DND-41 (cell line): ENCODE measurements at regions not wholly inside any gene's neighbourhood (a gene's known extent, or its start where the extent isn't known, plus 50 kb on each side); places are given as distances from the start of the nearest gene placed in this dataset.

Source experiments
- EZH2 ChIP-seq: IDR thresholded peaks from 3 replicates; pipeline ENCODE4 v1.6.1; 2012; ENCODE audit warnings: borderline replicate concordance, low read depth, mild to moderate bottlenecking, moderate library complexity, low read length, inconsistent platforms; ENCODE audit not compliant: severe bottlenecking
- TF ChIP-seq, protein P1 (sequence below): IDR thresholded peaks from 2 replicates; pipeline ENCODE4 v1.5.1; 2012; ENCODE audit warnings: borderline replicate concordance, low read length, moderate library complexity, mild to moderate bottlenecking; ENCODE audit not compliant: poor library complexity, severe bottlenecking; ENCODE audit errors: extremely low read depth

DNA sequence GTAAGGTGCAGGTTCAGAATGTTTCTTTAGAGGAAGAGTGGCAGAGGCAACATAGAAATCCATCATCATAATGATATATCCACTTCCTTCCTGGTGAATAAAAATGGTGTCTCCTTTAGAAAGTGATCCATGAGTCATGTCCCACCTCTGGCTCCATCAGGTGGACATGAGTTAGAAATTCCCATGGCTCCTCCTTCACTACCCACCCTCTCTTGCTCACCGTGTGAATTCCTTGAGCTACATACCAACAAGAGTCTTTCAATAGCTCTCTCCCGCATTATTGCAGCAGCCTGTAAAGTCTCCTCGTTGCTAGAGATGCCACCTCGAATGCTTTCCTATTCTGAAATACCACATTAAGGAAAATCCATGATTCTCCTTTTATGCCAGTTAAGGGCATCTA is 317.6 kb downstream of the LNPK start:
- TF ChIP-seq EZH2 = no peak
- TF ChIP-seq, protein P1, sequence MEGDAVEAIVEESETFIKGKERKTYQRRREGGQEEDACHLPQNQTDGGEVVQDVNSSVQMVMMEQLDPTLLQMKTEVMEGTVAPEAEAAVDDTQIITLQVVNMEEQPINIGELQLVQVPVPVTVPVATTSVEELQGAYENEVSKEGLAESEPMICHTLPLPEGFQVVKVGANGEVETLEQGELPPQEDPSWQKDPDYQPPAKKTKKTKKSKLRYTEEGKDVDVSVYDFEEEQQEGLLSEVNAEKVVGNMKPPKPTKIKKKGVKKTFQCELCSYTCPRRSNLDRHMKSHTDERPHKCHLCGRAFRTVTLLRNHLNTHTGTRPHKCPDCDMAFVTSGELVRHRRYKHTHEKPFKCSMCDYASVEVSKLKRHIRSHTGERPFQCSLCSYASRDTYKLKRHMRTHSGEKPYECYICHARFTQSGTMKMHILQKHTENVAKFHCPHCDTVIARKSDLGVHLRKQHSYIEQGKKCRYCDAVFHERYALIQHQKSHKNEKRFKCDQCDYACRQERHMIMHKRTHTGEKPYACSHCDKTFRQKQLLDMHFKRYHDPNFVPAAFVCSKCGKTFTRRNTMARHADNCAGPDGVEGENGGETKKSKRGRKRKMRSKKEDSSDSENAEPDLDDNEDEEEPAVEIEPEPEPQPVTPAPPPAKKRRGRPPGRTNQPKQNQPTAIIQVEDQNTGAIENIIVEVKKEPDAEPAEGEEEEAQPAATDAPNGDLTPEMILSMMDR = no peak
